Astrocyte (in vitro differentiated cells and primary cell): ENCODE measurements at regions not wholly inside any gene's neighbourhood (a gene's known extent, or its start where the extent isn't known, plus 50 kb on each side); places are given as distances from the start of the nearest gene placed in this dataset.

Experiments
- DNase-seq: peaks from one replicate; pipeline ENCODE4 v3.0.0-alpha.2; 2010; ENCODE audit warnings: low read depth
- FAIRE-seq: peaks from 2 replicates; lab custom pipeline; 2011; peaks lifted over from hg19 to GRCh38; lab: Jason Lieb, UNC
- H2AFZ ChIP-seq: 2 replicates; pipeline ENCODE4 v1.6.0; 2012; ENCODE audit warnings: low read depth, low read length, inconsistent platforms
- H3K27ac ChIP-seq: 2 replicates; pipeline ENCODE4 v1.5.1; 2011; ENCODE audit warnings: low read depth, low read length, inconsistent platforms
- H3K27me3 ChIP-seq: 2 replicates; pipeline ENCODE4 v1.6.0; 2011; ENCODE audit warnings: low read length, inconsistent platforms; ENCODE audit not compliant: insufficient read depth
- H3K36me3 ChIP-seq: 2 replicates; pipeline ENCODE4 v1.5.1; 2011; ENCODE audit warnings: low read length, inconsistent platforms; ENCODE audit not compliant: insufficient read depth
- H3K4me1 ChIP-seq: 2 replicates; pipeline ENCODE4 v1.5.1; 2011; ENCODE audit warnings: low read length, inconsistent platforms; ENCODE audit not compliant: insufficient read depth
- H3K4me2 ChIP-seq: 2 replicates; pipeline ENCODE4 v1.6.0; 2012; ENCODE audit warnings: low read length, inconsistent platforms
- H3K4me3 ChIP-seq: 2 replicates; pipeline ENCODE4 v1.5.1; 2011; ENCODE audit warnings: low read depth, mild to moderate bottlenecking, low read length, inconsistent platforms; ENCODE audit not compliant: insufficient read depth
- H3K79me2 ChIP-seq: 2 replicates; pipeline ENCODE4 v1.6.0; 2012; ENCODE audit warnings: mild to moderate bottlenecking, low read length, inconsistent platforms; ENCODE audit not compliant: insufficient read depth
- H3K9ac ChIP-seq: 2 replicates; pipeline ENCODE4 v1.6.0; 2012; ENCODE audit warnings: mild to moderate bottlenecking, low read length, inconsistent platforms
- H3K9me3 ChIP-seq: 2 replicates; pipeline ENCODE4 v1.5.1; 2012; ENCODE audit warnings: low read depth, mild to moderate bottlenecking, low read length, inconsistent platforms; ENCODE audit not compliant: insufficient read depth
- H4K20me1 ChIP-seq: 2 replicates; pipeline ENCODE4 v1.6.0; 2012; ENCODE audit warnings: low read length, inconsistent platforms; ENCODE audit not compliant: insufficient read depth
- H3K27ac Mint-ChIP-seq: one replicate; pipeline ENCODE4 v1.8.0; 2021; ENCODE audit warnings: mild to moderate bottlenecking, mixed read lengths; ENCODE audit not compliant: unreplicated experiment
- H3K27me3 Mint-ChIP-seq: one replicate; pipeline ENCODE4 v1.8.0; 2021; ENCODE audit warnings: low read depth, mixed read lengths; ENCODE audit not compliant: unreplicated experiment
- H3K36me3 Mint-ChIP-seq: one replicate; pipeline ENCODE4 v1.8.0; 2021; ENCODE audit warnings: low read depth, mixed read lengths; ENCODE audit not compliant: unreplicated experiment
- H3K4me1 Mint-ChIP-seq: one replicate; pipeline ENCODE4 v1.8.0; 2021; ENCODE audit warnings: low read depth, mixed read lengths; ENCODE audit not compliant: unreplicated experiment
- H3K4me3 Mint-ChIP-seq: one replicate; pipeline ENCODE4 v1.8.0; 2021; ENCODE audit warnings: mild to moderate bottlenecking, moderate library complexity, mixed read lengths; ENCODE audit not compliant: unreplicated experiment
- H3K9me3 Mint-ChIP-seq: one replicate; pipeline ENCODE4 v1.8.0; 2021; ENCODE audit warnings: mild to moderate bottlenecking, mixed read lengths; ENCODE audit not compliant: unreplicated experiment
- EZH2 ChIP-seq: IDR thresholded peaks from 2 replicates; pipeline ENCODE4 v1.6.1; 2012; ENCODE audit warnings: mild to moderate bottlenecking, low read length, inconsistent platforms; ENCODE audit not compliant: insufficient read depth
- TF ChIP-seq, protein P1 (sequence below): IDR thresholded peaks from 2 replicates; pipeline ENCODE4 v1.5.1; 2011; ENCODE audit warnings: low read depth, mild to moderate bottlenecking, inconsistent platforms, low read length, moderate library complexity; ENCODE audit not compliant: insufficient read depth

DNA sequence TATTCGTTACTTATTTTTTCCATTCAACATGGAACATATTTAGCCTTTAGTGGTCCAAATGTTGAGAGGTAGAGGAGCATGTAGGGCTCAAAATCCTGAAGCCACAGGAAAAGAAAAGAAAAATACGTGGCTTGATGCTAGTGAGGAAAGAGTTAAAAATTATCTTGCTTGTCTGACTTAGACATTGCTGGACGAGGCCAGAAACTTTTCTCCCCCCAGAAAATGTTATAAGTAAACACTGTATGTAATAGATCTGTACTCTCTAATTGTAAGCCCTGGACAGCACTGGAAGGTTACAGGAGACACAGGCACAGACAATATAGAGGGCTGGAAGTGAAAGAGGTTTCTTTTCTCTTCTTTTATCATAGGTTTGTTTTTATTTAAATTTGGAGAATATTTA, 165.6 kb downstream of the ZFP64 start:
- H3K9me3 ChIP-seq, result no peaks in the 10 kb centered on the region
- H3K27me3 ChIP-seq, result no peaks in the 10 kb centered on the region
- no peak overlapping the region for H3K4me2 ChIP-seq
- H3K27me3 Mint-ChIP-seq, result no peaks in the 10 kb centered on the region
- peaks cover under 1% of the 10 kb centered on the region for H3K4me1 ChIP-seq
- no peak overlapping the region for H3K27ac ChIP-seq
- no peaks in the 10 kb centered on the region for H3K9me3 Mint-ChIP-seq
- H3K4me3 ChIP-seq, result no peak overlapping the region
- TF ChIP-seq, protein P1, sequence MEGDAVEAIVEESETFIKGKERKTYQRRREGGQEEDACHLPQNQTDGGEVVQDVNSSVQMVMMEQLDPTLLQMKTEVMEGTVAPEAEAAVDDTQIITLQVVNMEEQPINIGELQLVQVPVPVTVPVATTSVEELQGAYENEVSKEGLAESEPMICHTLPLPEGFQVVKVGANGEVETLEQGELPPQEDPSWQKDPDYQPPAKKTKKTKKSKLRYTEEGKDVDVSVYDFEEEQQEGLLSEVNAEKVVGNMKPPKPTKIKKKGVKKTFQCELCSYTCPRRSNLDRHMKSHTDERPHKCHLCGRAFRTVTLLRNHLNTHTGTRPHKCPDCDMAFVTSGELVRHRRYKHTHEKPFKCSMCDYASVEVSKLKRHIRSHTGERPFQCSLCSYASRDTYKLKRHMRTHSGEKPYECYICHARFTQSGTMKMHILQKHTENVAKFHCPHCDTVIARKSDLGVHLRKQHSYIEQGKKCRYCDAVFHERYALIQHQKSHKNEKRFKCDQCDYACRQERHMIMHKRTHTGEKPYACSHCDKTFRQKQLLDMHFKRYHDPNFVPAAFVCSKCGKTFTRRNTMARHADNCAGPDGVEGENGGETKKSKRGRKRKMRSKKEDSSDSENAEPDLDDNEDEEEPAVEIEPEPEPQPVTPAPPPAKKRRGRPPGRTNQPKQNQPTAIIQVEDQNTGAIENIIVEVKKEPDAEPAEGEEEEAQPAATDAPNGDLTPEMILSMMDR, result no peak
- no peak for TF ChIP-seq EZH2
- H4K20me1 ChIP-seq, result no peaks in the 10 kb centered on the region
- DNase-seq (no peak), FAIRE-seq (no peak)
- no peak overlapping the region for H3K4me3 Mint-ChIP-seq
- H3K9ac ChIP-seq, result no peak overlapping the region
- no peak overlapping the region for H3K27ac Mint-ChIP-seq
- no peaks in the 10 kb centered on the region for H3K4me1 Mint-ChIP-seq
- no peak overlapping the region for H2AFZ ChIP-seq
- no peaks in the 10 kb centered on the region for H3K36me3 ChIP-seq
- no peaks in the 10 kb centered on the region for H3K36me3 Mint-ChIP-seq
- no peaks in the 10 kb centered on the region for H3K79me2 ChIP-seq

DNA sequence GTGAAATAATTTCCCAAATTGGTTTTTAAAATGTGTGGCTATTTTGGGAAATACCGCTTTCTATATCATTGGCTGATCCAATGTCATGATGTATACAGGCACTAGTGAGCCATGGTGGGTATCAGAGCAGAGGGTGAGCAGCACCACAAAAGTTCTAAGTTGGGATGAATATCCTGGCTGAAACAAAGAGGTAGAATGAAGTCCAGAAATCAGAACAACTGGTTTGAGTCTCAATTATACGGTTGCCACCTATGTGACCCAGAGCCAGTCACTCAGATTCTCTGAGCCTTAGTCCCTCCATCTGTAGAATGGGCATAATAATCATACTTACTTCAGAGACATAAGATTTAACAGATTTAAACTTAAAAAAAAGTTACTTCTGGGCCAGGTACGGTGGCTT, 172.3 kb downstream of the ZFP64 start:
- TF ChIP-seq EZH2, result no peak
- TF ChIP-seq, protein P1, result no peak
- no peaks in the 10 kb centered on the region for H3K9me3 ChIP-seq
- H3K9ac ChIP-seq, result no peak overlapping the region
- H3K4me1 Mint-ChIP-seq, result no peaks in the 10 kb centered on the region
- no peak for DNase-seq
- no peaks in the 10 kb centered on the region for H3K36me3 Mint-ChIP-seq
- no peak overlapping the region for H3K4me3 Mint-ChIP-seq
- no peak for FAIRE-seq
- no peaks in the 10 kb centered on the region for H3K27me3 ChIP-seq
- no peaks in the 10 kb centered on the region for H3K9me3 Mint-ChIP-seq
- no peaks in the 10 kb centered on the region for H3K36me3 ChIP-seq
- no peak overlapping the region for H3K27ac ChIP-seq
- H3K79me2 ChIP-seq, result no peaks in the 10 kb centered on the region
- H3K27ac Mint-ChIP-seq, result no peak overlapping the region
- H3K27me3 Mint-ChIP-seq, result no peaks in the 10 kb centered on the region
- no peak overlapping the region for H3K4me2 ChIP-seq
- H3K4me1 ChIP-seq, result no peaks in the 10 kb centered on the region
- no peaks in the 10 kb centered on the region for H4K20me1 ChIP-seq
- H2AFZ ChIP-seq, result no peak overlapping the region
- no peak overlapping the region for H3K4me3 ChIP-seq

DNA sequence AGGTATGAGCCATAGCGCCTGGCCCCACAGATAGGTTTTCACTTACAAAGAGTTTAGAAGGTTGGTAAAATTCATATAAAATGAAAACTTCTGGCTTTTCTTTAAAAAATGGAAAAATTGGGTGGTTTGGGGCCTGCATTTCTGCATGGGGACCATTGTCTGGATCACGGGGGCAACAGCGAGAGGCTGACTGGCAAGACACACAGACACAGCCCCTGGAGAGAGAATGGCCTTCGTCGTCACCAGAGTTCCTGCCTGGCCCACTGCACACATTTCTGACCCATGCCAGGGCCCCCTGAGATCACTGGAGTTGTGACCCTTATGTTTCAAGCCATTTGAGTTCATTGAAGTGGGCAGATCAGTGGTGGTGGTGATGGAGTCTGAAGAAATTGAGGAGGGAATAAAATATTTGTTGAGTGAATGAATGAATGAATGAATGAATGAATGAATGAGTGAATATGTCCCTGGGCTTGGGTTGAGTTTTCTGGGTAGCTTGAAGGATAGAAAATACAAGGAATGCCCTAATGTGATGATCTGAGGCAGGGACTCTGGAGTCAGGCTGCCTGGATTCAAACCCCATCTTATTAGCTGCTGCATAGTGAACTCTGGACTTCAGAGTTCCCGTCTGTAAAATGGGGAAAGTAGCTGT, 173.8 kb downstream of the ZFP64 start:
- H3K4me3 Mint-ChIP-seq, result no peak overlapping the region
- no peaks in the 10 kb centered on the region for H3K4me1 Mint-ChIP-seq
- no peak overlapping the region for H3K27ac Mint-ChIP-seq
- no peaks in the 10 kb centered on the region for H4K20me1 ChIP-seq
- no peaks in the 10 kb centered on the region for H3K36me3 Mint-ChIP-seq
- no peaks in the 10 kb centered on the region for H3K79me2 ChIP-seq
- no peaks in the 10 kb centered on the region for H3K9me3 Mint-ChIP-seq
- H3K4me2 ChIP-seq, result no peak overlapping the region
- no peaks in the 10 kb centered on the region for H3K27me3 Mint-ChIP-seq
- FAIRE-seq (no peak), DNase-seq (no peak)
- TF ChIP-seq, protein P1, result no peak
- TF ChIP-seq EZH2, result no peak
- H3K9ac ChIP-seq, result no peak overlapping the region
- no peaks in the 10 kb centered on the region for H3K27me3 ChIP-seq
- H3K36me3 ChIP-seq, result no peaks in the 10 kb centered on the region
- H3K9me3 ChIP-seq, result no peaks in the 10 kb centered on the region
- H2AFZ ChIP-seq, result no peak overlapping the region
- H3K4me3 ChIP-seq, result no peak overlapping the region
- no peaks in the 10 kb centered on the region for H3K4me1 ChIP-seq
- H3K27ac ChIP-seq, result no peak overlapping the region
